H9 (cell line): ENCODE measurements at regions not wholly inside any gene's neighbourhood (a gene's known extent, or its start where the extent isn't known, plus 50 kb on each side); places are given as distances from the start of the nearest gene placed in this dataset.

Source experiments
- DNase-seq: peaks from one replicate; pipeline ENCODE4 v3.0.0-alpha.2; 2017
- H2AFZ ChIP-seq: one replicate; pipeline ENCODE4 v1.6.1; 2013; ENCODE audit warnings: mild to moderate bottlenecking, low read length, control low read depth, moderate library complexity
- H2AK5ac ChIP-seq: 2 replicates; pipeline ENCODE4 v1.6.1; 2013; ENCODE audit warnings: low read length, control low read depth, mixed read lengths; ENCODE audit not compliant: insufficient read length
- H2BK120ac ChIP-seq: one replicate; pipeline ENCODE4 v1.6.1; 2013; ENCODE audit warnings: low read depth, mild to moderate bottlenecking, low read length, control low read depth, inconsistent platforms; ENCODE audit not compliant: poor library complexity, severe bottlenecking
- H2BK12ac ChIP-seq: 2 replicates; pipeline ENCODE4 v1.6.1; 2013; ENCODE audit warnings: low read length, control low read depth, mixed read lengths, low read depth; ENCODE audit not compliant: insufficient read length
- H2BK15ac ChIP-seq: 2 replicates; pipeline ENCODE4 v1.6.1; 2013; ENCODE audit warnings: low read depth, low read length, control low read depth
- H2BK20ac ChIP-seq: one replicate; pipeline ENCODE4 v1.6.1; 2013; ENCODE audit warnings: low read depth, mild to moderate bottlenecking, low read length, control low read depth, inconsistent platforms; ENCODE audit not compliant: poor library complexity, severe bottlenecking
- H2BK5ac ChIP-seq: 2 replicates; pipeline ENCODE4 v1.6.1; 2013; ENCODE audit warnings: low read length, control low read depth, mixed read lengths; ENCODE audit not compliant: insufficient read length
- H3K14ac ChIP-seq: 2 replicates; pipeline ENCODE4 v1.6.1; 2013; ENCODE audit warnings: low read length, control low read depth; ENCODE audit not compliant: insufficient read depth
- H3K18ac ChIP-seq: 2 replicates; pipeline ENCODE4 v1.6.1; 2013; ENCODE audit warnings: low read depth, mild to moderate bottlenecking, mixed read lengths, low read length, control low read depth; ENCODE audit not compliant: insufficient read length
- H3K23ac ChIP-seq: 2 replicates; pipeline ENCODE4 v1.6.1; 2013; ENCODE audit warnings: low read length, control low read depth, mixed read lengths, low read depth; ENCODE audit not compliant: insufficient read length
- H3K23me2 ChIP-seq: 2 replicates; pipeline ENCODE4 v1.6.1; 2013; ENCODE audit warnings: low read depth, mild to moderate bottlenecking, mixed read lengths, low read length, control low read depth; ENCODE audit not compliant: insufficient read length, poor library complexity, severe bottlenecking
- H3K27ac ChIP-seq: 2 replicates; pipeline ENCODE4 v1.5.1; 2013; ENCODE audit warnings: low read length, control low read depth, mixed read lengths, low read depth; ENCODE audit not compliant: insufficient read length
- H3K27me3 ChIP-seq: 2 replicates; pipeline ENCODE4 v1.6.1; 2013; ENCODE audit warnings: low read length, control low read depth, inconsistent platforms; ENCODE audit not compliant: insufficient read depth
- H3K4ac ChIP-seq: 2 replicates; pipeline ENCODE4 v1.6.1; 2013; ENCODE audit warnings: low read depth, mild to moderate bottlenecking, control low read depth, inconsistent platforms, low read length, moderate library complexity
- H3K4me1 ChIP-seq: 2 replicates; pipeline ENCODE4 v1.6.1; 2013; ENCODE audit warnings: low read length, control low read depth, inconsistent platforms; ENCODE audit not compliant: insufficient read depth
- H3K4me2 ChIP-seq: 2 replicates; pipeline ENCODE4 v1.6.1; 2013; ENCODE audit warnings: low read length, control low read depth, mixed read lengths; ENCODE audit not compliant: insufficient read length, insufficient read depth
- H3K56ac ChIP-seq: 2 replicates; pipeline ENCODE4 v1.6.1; 2013; ENCODE audit warnings: low read depth, mild to moderate bottlenecking, mixed read lengths, low read length, control low read depth; ENCODE audit not compliant: insufficient read length
- H3K79me1 ChIP-seq: 2 replicates; pipeline ENCODE4 v1.6.1; 2013; ENCODE audit warnings: low read depth, mild to moderate bottlenecking, moderate library complexity, low read length, control low read depth, inconsistent platforms; ENCODE audit not compliant: insufficient read depth, poor library complexity, severe bottlenecking
- H3K79me2 ChIP-seq: 2 replicates; pipeline ENCODE4 v1.6.1; 2013; ENCODE audit warnings: low read length, control low read depth, inconsistent platforms; ENCODE audit not compliant: insufficient read depth
- H3K9ac ChIP-seq: 2 replicates; pipeline ENCODE4 v1.6.1; 2013; ENCODE audit warnings: low read length, control low read depth, mixed read lengths; ENCODE audit not compliant: insufficient read length; ENCODE audit errors: extremely low read depth
- H3K9me3 ChIP-seq: one replicate; pipeline ENCODE4 v1.6.1; 2013; ENCODE audit warnings: low read depth, low read length, inconsistent platforms; ENCODE audit not compliant: control insufficient read depth
- H3T11ph ChIP-seq: one replicate; pipeline ENCODE4 v1.6.1; 2013; ENCODE audit warnings: mild to moderate bottlenecking, low read length, control low read depth, inconsistent platforms
- H4K20me1 ChIP-seq: one replicate; pipeline ENCODE4 v1.6.1; 2013; ENCODE audit not compliant: control insufficient read depth, insufficient read length, insufficient read depth
- H4K5ac ChIP-seq: 2 replicates; pipeline ENCODE4 v1.6.1; 2013; ENCODE audit warnings: low read depth, mild to moderate bottlenecking, mixed read lengths, low read length, control low read depth; ENCODE audit not compliant: insufficient read length
- H4K8ac ChIP-seq: replicated peaks from 2 replicates; pipeline ENCODE4 v1.6.1; 2013; ENCODE audit warnings: low read length, control low read depth, mixed read lengths, low read depth; ENCODE audit not compliant: insufficient read length
- H4K91ac ChIP-seq: 2 replicates; pipeline ENCODE4 v1.6.1; 2013; ENCODE audit warnings: low read depth, mild to moderate bottlenecking, moderate library complexity, mixed read lengths, low read length, control low read depth; ENCODE audit not compliant: insufficient read length
- H3K27ac Mint-ChIP-seq, 3 experiments: 2 replicates in 2 of 3; 3 replicates in 1 of 3; pipeline ENCODE4 v1.8.0; 2020 to 2021; ENCODE audit warnings: mixed read lengths in 3 of 3, mild to moderate bottlenecking in 1 of 3, moderate library complexity in 1 of 3
- H3K27me3 Mint-ChIP-seq: 2 replicates; pipeline ENCODE4 v1.8.0; 2021; ENCODE audit warnings: low read depth, mild to moderate bottlenecking, moderate library complexity, mixed read lengths
- H3K36me3 Mint-ChIP-seq, 3 experiments: 2 replicates in 2 of 3; 3 replicates in 1 of 3; pipeline ENCODE4 v1.8.0; 2020 to 2021; ENCODE audit warnings: low read depth in 3 of 3, mixed read lengths in 3 of 3; ENCODE audit not compliant: insufficient read depth in 1 of 3
- H3K4me1 Mint-ChIP-seq, 2 experiments: 2 replicates each; pipeline ENCODE4 v1.8.0; 2020; ENCODE audit warnings: mixed read lengths in 2 of 2
- H3K4me3 Mint-ChIP-seq, 2 experiments: 2 replicates in 1 of 2; 3 replicates in 1 of 2; pipeline ENCODE4 v1.8.0; 2020 to 2021; ENCODE audit warnings: mild to moderate bottlenecking in 2 of 2, mixed read lengths in 2 of 2, moderate library complexity in 1 of 2
- H3K9me3 Mint-ChIP-seq, 2 experiments: 2 replicates in 1 of 2; 3 replicates in 1 of 2; pipeline ENCODE4 v1.8.0; 2020; ENCODE audit warnings: mild to moderate bottlenecking in 2 of 2, mixed read lengths in 2 of 2, moderate library complexity in 1 of 2
- WGBS: extraction: QIAGEN DNeasy Blood & Tissue Kit; methylation state at CpG from one replicate; pipeline ENCODE4 v1.1.7; 2013; ENCODE audit warnings: missing lambda C conversion rate, low lambda C conversion rate, mixed read lengths; ENCODE audit not compliant: insufficient read length; ENCODE audit errors: extremely low coverage; 5-methylcytosine and 5-hydroxymethylcytosine counted together
- TF ChIP-seq, protein P1 (sequence below): fragments of 200-600 bp; sonication (generic); conservative IDR thresholded peaks from 3 replicates; pipeline ENCODE4 v1.8.0; 2021; ENCODE audit warnings: antibody characterized with exemption, mild to moderate bottlenecking

GRCh38 chr6:74588094-74588832 lies 617.6 kb downstream of the COL12A1 start:
- Histone ChIP-seq H3K27me3 (no peaks in the 10 kb centered on the region), H3K4me1 (no peaks in the 10 kb centered on the region), H3K14ac (no peak overlapping the region), H2BK15ac (no peak overlapping the region), H2AFZ (no peak overlapping the region), H3T11ph (no peak overlapping the region), H3K18ac (no peak overlapping the region), H3K27ac (no peak overlapping the region), H3K4ac (no peak overlapping the region), H3K4me2 (no peak overlapping the region), H2BK120ac (no peak overlapping the region), H4K5ac (no peak overlapping the region), H2AK5ac (no peak overlapping the region), H3K23ac (no peak overlapping the region), H4K8ac (no peak overlapping the region), H3K23me2 (no peaks in the 10 kb centered on the region), H2BK5ac (no peak overlapping the region), H4K20me1 (no peaks in the 10 kb centered on the region), H4K91ac (no peak overlapping the region), H2BK12ac (no peak overlapping the region), H3K79me2 (no peaks in the 10 kb centered on the region), H3K9ac (no peak overlapping the region), H3K56ac (no peak overlapping the region), H3K79me1 (no peaks in the 10 kb centered on the region), H3K9me3 (no peaks in the 10 kb centered on the region), H2BK20ac (no peak overlapping the region)
- WGBS: no CpG with 5 or more reads among the region's 5 CpGs
- H3K4me1 Mint-ChIP-seq: no peaks in the 10 kb centered on the region
- TF ChIP-seq, protein P1, sequence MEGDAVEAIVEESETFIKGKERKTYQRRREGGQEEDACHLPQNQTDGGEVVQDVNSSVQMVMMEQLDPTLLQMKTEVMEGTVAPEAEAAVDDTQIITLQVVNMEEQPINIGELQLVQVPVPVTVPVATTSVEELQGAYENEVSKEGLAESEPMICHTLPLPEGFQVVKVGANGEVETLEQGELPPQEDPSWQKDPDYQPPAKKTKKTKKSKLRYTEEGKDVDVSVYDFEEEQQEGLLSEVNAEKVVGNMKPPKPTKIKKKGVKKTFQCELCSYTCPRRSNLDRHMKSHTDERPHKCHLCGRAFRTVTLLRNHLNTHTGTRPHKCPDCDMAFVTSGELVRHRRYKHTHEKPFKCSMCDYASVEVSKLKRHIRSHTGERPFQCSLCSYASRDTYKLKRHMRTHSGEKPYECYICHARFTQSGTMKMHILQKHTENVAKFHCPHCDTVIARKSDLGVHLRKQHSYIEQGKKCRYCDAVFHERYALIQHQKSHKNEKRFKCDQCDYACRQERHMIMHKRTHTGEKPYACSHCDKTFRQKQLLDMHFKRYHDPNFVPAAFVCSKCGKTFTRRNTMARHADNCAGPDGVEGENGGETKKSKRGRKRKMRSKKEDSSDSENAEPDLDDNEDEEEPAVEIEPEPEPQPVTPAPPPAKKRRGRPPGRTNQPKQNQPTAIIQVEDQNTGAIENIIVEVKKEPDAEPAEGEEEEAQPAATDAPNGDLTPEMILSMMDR: peak; percentile 29; the same call in 2 of the 3 replicates
- no peaks in the 10 kb centered on the region for H3K27me3 Mint-ChIP-seq
- DNase-seq: no peak
- H3K27ac Mint-ChIP-seq: peak overlapping the region in 1 of 3 experiments; percentile 62; a peak in 2 of 7 replicates
- H3K36me3 Mint-ChIP-seq: no peaks in the 10 kb centered on the region
- 0 out of 5 replicates have a peak, but pooled peaks cover 0 to 3% of the 10 kb centered on the region in 2 experiments for H3K9me3 Mint-ChIP-seq
- no peak overlapping the region for H3K4me3 Mint-ChIP-seq
